Vagina (tissue), 2 donors: ENCODE measurements at regions not wholly inside any gene's neighbourhood (a gene's known extent, or its start where the extent isn't known, plus 50 kb on each side); places are given as distances from the start of the nearest gene placed in this dataset.
"Not testable (repeated sequence)": the region's sequence is repeated elsewhere in the genome, so short reads cannot be mapped to it uniquely, and the experiment has no call there.

Experiments used
- POLR2AphosphoS5 ChIP-seq, 2 donors: sonication (generic); formaldehyde crosslinking; IDR thresholded peaks; one replicate each; pipeline ENCODE4 v1.9.0; 2017; ENCODE audit warnings: antibody characterized with exemption in 2 of 2, mild to moderate bottlenecking in 2 of 2, low read depth in 1 of 2; ENCODE audit not compliant: insufficient read depth in 1 of 2
- TF ChIP-seq, protein P1 (sequence below), 3 experiments: fragments of 450-650 bp in 2 of 3; fragments of 200-600 bp in 1 of 3; sonication (generic) in 1 of 3; IDR thresholded peaks; one replicate each; pipeline ENCODE4 v1.5.1; 2017 to 2019; ENCODE audit warnings: antibody characterized with exemption in 3 of 3, mild to moderate bottlenecking in 2 of 3, moderate library complexity in 2 of 3

GRCh38 chr1:143884532-143884931 lies 87.3 kb downstream of the FAM72C start:
- TF ChIP-seq, protein P1, sequence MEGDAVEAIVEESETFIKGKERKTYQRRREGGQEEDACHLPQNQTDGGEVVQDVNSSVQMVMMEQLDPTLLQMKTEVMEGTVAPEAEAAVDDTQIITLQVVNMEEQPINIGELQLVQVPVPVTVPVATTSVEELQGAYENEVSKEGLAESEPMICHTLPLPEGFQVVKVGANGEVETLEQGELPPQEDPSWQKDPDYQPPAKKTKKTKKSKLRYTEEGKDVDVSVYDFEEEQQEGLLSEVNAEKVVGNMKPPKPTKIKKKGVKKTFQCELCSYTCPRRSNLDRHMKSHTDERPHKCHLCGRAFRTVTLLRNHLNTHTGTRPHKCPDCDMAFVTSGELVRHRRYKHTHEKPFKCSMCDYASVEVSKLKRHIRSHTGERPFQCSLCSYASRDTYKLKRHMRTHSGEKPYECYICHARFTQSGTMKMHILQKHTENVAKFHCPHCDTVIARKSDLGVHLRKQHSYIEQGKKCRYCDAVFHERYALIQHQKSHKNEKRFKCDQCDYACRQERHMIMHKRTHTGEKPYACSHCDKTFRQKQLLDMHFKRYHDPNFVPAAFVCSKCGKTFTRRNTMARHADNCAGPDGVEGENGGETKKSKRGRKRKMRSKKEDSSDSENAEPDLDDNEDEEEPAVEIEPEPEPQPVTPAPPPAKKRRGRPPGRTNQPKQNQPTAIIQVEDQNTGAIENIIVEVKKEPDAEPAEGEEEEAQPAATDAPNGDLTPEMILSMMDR (IDR thresholded peaks at IDR 0.05) = peak in 1 of 3 experiments; percentile 25
- TF ChIP-seq POLR2AphosphoS5 (IDR thresholded peaks at IDR 0.05; ENCODE audit: insufficient read depth in 1 of 2, low read depth in 1 of 2) = not testable (repeated sequence)
